ENCODE measurements at regions not wholly inside any gene's neighbourhood (a gene's known extent, or its start where the extent isn't known, plus 50 kb on each side); places are given as distances from the start of the nearest gene placed in this dataset.

DNA sequence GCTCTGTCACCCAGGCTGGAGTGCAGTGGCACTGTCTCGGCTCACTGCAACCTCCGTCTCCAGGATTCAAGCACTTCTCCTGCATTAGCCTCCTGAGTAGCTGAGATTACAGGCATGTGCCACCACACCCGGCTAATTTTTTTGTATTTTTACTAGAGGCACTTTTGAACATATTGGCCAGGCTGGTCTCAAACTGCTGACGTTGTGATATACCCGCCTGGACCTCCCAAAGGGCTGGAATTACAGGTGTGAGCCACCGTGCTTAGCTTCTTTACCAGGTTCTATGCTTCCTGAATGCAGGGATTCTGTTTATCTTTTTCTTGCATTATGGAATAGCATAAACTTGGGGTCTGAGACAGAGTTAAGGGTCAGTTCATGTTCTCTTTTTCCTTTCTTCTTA, 317.9 kb upstream of the RBFOX1 start:
- no peak overlapping the region for H3K4me3 ChIP-seq (ENCODE audit: low read depth in 1 of 2, low read length in 1 of 2)
- H3K27me3 ChIP-seq, result no peaks in the 10 kb centered on the region
- no peaks in the 10 kb centered on the region for H3K36me3 ChIP-seq
- H3K27ac ChIP-seq, result no peak overlapping the region
- H3K9me3 ChIP-seq, result no peaks in the 10 kb centered on the region
- H3K4me1 ChIP-seq (ENCODE audit: control insufficient read depth in 1 of 2, insufficient read depth in 1 of 2, low read depth in 1 of 2, low read length in 1 of 2), result no peaks in the 10 kb centered on the region
- TF ChIP-seq CTCF (IDR thresholded peaks at IDR 0.05), result no peak

- Histone ChIP-seq H3K27me3 (no peaks in the 10 kb centered on the region), H3K4me1 (ENCODE audit: control insufficient read depth in 1 of 2, insufficient read depth in 1 of 2, low read depth in 1 of 2, low read length in 1 of 2) (no peaks in the 10 kb centered on the region), H3K4me3 (ENCODE audit: low read depth in 1 of 2, low read length in 1 of 2) (no peak overlapping the region), H3K36me3 (no peaks in the 10 kb centered on the region), H3K9me3 (no peaks in the 10 kb centered on the region), H3K27ac (no peak overlapping the region)
- TF ChIP-seq CTCF (IDR thresholded peaks at IDR 0.05), result no peak
Measured at GRCh38 chr16:7013990-7014389, 318.7 kb upstream of the RBFOX1 start.

- no peaks in the 10 kb centered on the region for H3K4me1 ChIP-seq (ENCODE audit: control insufficient read depth in 1 of 2, insufficient read depth in 1 of 2, low read depth in 1 of 2, low read length in 1 of 2)
- H3K27ac ChIP-seq, result no peak overlapping the region
- no peak for TF ChIP-seq CTCF (IDR thresholded peaks at IDR 0.05)
- no peaks in the 10 kb centered on the region for H3K9me3 ChIP-seq
- no peak overlapping the region for H3K4me3 ChIP-seq (ENCODE audit: low read depth in 1 of 2, low read length in 1 of 2)
- no peaks in the 10 kb centered on the region for H3K36me3 ChIP-seq
- no peaks in the 10 kb centered on the region for H3K27me3 ChIP-seq
Measured at GRCh38 chr16:7004266-7004665, 328.4 kb upstream of the RBFOX1 start.

GRCh38 chr16:6993544-6993943, 339.1 kb upstream of the RBFOX1 start:
- no peak overlapping the region for H3K27ac ChIP-seq
- no peaks in the 10 kb centered on the region for H3K4me1 ChIP-seq (ENCODE audit: control insufficient read depth in 1 of 2, insufficient read depth in 1 of 2, low read depth in 1 of 2, low read length in 1 of 2)
- no peaks in the 10 kb centered on the region for H3K27me3 ChIP-seq
- H3K9me3 ChIP-seq, result no peaks in the 10 kb centered on the region
- no peaks in the 10 kb centered on the region for H3K36me3 ChIP-seq
- H3K4me3 ChIP-seq (ENCODE audit: low read depth in 1 of 2, low read length in 1 of 2), result no peak overlapping the region
- TF ChIP-seq CTCF (IDR thresholded peaks at IDR 0.05), result no peak

- H3K4me3 ChIP-seq (ENCODE audit: low read depth in 1 of 2, low read length in 1 of 2), result no peak overlapping the region
- H3K4me1 ChIP-seq (ENCODE audit: control insufficient read depth in 1 of 2, insufficient read depth in 1 of 2, low read depth in 1 of 2, low read length in 1 of 2), result no peaks in the 10 kb centered on the region
- H3K9me3 ChIP-seq, result no peaks in the 10 kb centered on the region
- H3K27ac ChIP-seq, result no peak overlapping the region
- TF ChIP-seq CTCF (IDR thresholded peaks at IDR 0.05), result no peak
- no peaks in the 10 kb centered on the region for H3K27me3 ChIP-seq
- H3K36me3 ChIP-seq, result no peaks in the 10 kb centered on the region
Measured at GRCh38 chr16:6988846-6989245, 343.8 kb upstream of the RBFOX1 start.

DNA sequence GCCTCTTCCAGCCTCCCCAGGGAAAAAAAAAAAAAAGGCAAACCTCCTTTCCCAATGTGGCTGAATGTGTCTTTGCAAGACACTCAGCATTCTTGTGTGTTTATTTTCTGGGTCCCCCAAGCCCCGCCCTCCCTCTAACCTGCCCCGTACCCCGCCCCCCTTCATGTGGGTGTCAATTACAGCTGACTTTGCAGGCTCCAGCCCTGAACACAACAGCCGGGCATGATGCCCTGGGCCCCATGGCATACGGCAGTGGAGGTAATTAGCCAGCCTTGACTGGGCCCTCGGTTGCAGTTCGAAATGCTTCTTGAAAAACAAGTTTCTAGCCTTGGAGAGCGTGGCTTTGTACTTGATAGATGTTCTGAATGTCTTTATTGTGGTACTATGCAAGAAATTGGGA, 354.7 kb upstream of the RBFOX1 start:
- Histone ChIP-seq H3K27ac (no peak overlapping the region), H3K36me3 (no peaks in the 10 kb centered on the region), H3K4me1 (ENCODE audit: control insufficient read depth in 1 of 2, insufficient read depth in 1 of 2, low read depth in 1 of 2, low read length in 1 of 2) (no peaks in the 10 kb centered on the region), H3K9me3 (no peaks in the 10 kb centered on the region), H3K27me3 (no peaks in the 10 kb centered on the region), H3K4me3 (ENCODE audit: low read depth in 1 of 2, low read length in 1 of 2) (no peak overlapping the region)
- no peak for TF ChIP-seq CTCF (IDR thresholded peaks at IDR 0.05)

Measured in neutrophil (primary cell).